ENCODE measurements at regions not wholly inside any gene's neighbourhood (a gene's known extent, or its start where the extent isn't known, plus 50 kb on each side); places are given as distances from the start of the nearest gene placed in this dataset.
"Not testable (repeated sequence)": the region's sequence is repeated elsewhere in the genome, so short reads cannot be mapped to it uniquely, and the experiment has no call there.

DNA sequence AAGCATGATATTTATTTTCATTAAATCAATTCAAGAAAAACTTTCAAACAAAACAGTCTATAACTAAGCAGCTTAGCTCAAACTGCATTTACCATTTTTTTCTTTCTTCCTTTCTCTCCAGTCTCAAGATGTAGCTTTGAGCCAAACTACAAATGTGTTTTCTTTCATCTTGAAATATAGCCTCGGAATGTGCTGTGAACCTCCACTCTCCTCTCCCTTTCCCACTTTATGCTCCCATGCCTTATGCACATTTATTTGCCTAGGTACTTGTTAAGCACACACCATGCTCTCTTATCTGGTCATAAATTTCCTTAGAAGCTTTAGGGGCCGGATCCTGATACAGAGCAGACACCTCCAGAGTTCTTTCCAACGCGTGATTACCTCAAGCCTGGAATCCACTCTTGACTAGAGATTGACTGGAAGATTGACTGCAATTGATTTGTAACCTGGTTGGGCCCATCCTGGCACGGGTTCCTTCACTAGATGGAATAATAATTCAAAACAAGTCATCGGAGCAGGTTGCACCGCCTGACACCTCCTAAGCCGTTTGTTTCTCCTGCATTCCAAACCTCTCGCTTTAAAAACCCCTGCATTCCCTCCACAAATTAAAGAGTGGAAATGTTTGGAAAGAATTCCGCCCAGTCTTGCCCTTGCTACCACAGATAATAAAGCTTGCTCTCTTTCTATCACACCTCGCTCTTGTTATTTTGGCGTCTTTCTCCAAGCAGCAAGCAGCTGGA, 344.7 kb downstream of the CHL1 start:
- no peaks in the 10 kb centered on the region for H3K36me3 Mint-ChIP-seq
- DNase-seq (no peak), ATAC-seq (ENCODE audit: low read depth in 2 of 2) (no peak)
- no peak overlapping the region for H3K27ac Mint-ChIP-seq
- peaks cover 0 to 17% (median 2%) of the 10 kb centered on the region in 7 donors for H3K9me3 Mint-ChIP-seq
- no peaks in the 10 kb centered on the region for H3K4me1 Mint-ChIP-seq
- no peak overlapping the region for H3K4me3 Mint-ChIP-seq
- H3K27me3 Mint-ChIP-seq: no peaks in the 10 kb centered on the region

DNA sequence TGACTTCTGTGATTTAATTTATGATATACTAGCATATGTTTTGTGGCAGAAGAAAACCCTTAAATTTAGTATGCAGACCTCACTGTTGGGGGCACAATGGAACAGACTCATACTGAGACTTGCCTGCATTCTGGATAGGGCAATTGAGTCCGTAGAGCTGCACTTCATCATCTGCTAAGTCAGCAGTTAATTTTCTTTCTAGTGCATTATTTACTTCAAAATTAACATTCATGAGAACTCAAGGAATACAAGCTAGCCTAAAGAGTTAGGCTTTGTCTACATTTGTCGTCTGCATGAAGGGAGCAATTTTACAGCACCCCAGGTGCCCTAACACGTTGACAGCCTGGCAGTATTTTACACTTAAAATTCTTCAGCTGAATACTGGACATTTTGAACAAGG, 345.5 kb downstream of the CHL1 start:
- Mint-ChIP-seq H3K36me3 (no peaks in the 10 kb centered on the region), H3K9me3 (peaks cover 0 to 10% (median 0%) of the 10 kb centered on the region in 7 donors), H3K27me3 (no peaks in the 10 kb centered on the region), H3K4me3 (no peak overlapping the region), H3K27ac (no peak overlapping the region), H3K4me1 (no peaks in the 10 kb centered on the region)
- ATAC-seq (ENCODE audit: low read depth in 2 of 2) (no peak), DNase-seq (no peak)

DNA sequence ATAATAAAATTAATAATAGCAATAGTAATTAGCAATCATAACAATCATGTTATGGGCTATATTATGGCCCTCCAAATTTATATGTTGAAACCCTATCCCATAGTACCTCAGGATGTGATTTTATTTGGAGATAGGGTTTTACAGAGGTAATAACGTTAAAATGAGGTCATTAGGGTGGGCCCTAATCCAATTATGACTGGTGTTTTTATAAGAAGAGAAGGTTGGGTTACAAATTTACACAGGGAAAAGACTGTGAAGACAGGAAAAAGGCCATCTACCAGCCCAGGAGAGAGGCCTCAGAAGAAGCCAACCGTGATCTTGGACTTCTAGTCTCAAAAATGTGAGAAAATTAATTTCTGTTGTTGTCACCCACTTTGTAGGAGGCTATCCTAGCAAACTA, 353.1 kb downstream of the CHL1 start:
- no peak for ATAC-seq (ENCODE audit: low read depth in 2 of 2)
- H3K9me3 Mint-ChIP-seq: peaks cover 0 to 4% (median 0%) of the 10 kb centered on the region in 7 donors
- H3K27ac Mint-ChIP-seq: no peak overlapping the region
- no peaks in the 10 kb centered on the region for H3K36me3 Mint-ChIP-seq
- no peaks in the 10 kb centered on the region for H3K4me1 Mint-ChIP-seq
- no peak for DNase-seq
- H3K4me3 Mint-ChIP-seq: no peak overlapping the region
- H3K27me3 Mint-ChIP-seq: no peaks in the 10 kb centered on the region

DNA sequence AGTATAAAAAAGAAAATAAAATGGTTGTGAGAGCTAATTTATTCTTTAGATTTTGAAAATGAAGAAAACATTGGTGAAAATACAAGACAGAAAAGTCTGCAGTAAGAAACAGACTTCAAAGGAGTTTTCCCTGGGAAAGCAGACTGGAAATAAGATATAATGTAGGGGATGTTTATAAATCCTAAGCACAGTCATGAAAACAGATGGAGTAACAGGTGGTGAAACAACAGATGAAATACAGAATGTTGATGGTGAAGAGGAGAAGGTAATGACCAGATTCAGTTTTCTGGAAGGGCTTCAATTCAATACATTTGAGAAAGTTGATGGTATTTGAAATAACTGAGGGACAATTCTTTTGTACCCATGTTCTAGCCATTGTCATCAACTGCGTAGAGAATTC, 353.9 kb downstream of the CHL1 start:
- no peak overlapping the region for H3K4me3 Mint-ChIP-seq
- H3K27ac Mint-ChIP-seq: no peak overlapping the region
- ATAC-seq (ENCODE audit: low read depth in 2 of 2) (no peak), DNase-seq (no peak)
- no peaks in the 10 kb centered on the region for H3K36me3 Mint-ChIP-seq
- H3K9me3 Mint-ChIP-seq: peaks cover 0 to 5% (median 0%) of the 10 kb centered on the region in 7 donors
- H3K27me3 Mint-ChIP-seq: no peaks in the 10 kb centered on the region
- no peaks in the 10 kb centered on the region for H3K4me1 Mint-ChIP-seq

DNA sequence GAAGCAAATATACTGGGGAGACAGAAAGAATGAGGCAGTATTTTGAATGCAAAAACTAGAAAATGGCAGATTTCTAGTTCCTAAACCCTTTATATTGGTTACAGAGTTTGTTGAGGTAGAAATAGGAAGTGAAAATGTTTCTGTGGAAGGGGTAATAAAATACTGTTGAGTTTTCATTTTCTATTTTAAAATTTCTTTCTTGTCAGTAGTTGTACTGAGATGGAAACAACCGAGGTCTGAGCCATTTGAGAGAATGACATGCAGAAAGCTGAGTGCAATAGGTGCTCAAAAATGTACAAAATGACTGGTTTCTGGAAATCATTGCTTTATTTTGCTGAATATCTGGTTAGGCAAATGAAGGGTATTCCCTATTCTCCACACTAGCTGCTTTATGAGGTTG, 361.4 kb downstream of the CHL1 start:
- Mint-ChIP-seq H3K36me3 (no peaks in the 10 kb centered on the region), H3K27me3 (no peaks in the 10 kb centered on the region), H3K4me3 (no peak overlapping the region), H3K27ac (no peak overlapping the region), H3K4me1 (no peaks in the 10 kb centered on the region), H3K9me3 (peaks cover 0 to 5% (median 2%) of the 10 kb centered on the region in 7 donors)
- ATAC-seq (ENCODE audit: low read depth in 2 of 2) (peak in 1 of 2 donors; percentile 45), DNase-seq (no peak)

DNA sequence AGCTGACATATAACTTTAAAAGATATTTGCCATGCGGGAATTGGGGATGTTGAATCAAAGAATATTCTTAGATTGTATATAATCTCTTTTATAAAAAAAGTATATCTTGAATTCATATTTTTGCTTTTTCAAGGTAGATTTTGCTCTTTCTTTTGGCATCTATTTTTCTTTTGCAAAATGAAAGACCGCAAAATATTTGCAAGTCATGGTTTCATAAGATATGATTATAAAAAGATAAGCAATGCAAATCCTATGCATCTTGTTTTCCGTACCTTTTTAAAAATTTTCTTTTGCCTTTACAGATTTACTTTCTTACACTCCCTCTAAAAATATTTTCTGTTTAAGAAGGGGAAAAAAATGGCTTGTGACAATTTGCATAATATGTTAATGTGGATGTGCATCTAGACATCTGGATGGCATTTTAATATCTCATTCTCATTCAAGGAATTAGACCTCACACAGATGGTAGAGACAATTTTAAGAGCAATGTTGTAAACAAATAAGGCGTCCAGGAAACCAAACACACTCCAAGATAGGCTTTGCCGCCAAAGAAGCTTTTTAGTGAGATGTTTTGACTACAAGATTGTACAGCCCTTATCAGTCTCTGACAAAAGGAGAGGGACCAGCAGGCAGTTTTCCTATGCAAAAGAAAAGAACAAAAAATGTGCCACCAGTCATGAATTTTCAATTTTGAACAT, 371.1 kb downstream of the CHL1 start:
- no peak overlapping the region for H3K4me3 Mint-ChIP-seq
- H3K27ac Mint-ChIP-seq: no peak overlapping the region
- peaks cover 0 to 3% (median 0%) of the 10 kb centered on the region in 3 donors for H3K27me3 Mint-ChIP-seq
- ATAC-seq (ENCODE audit: low read depth in 2 of 2) (no peak), DNase-seq (no peak)
- H3K9me3 Mint-ChIP-seq: peaks cover 0 to 5% (median 0%) of the 10 kb centered on the region in 7 donors
- no peaks in the 10 kb centered on the region for H3K4me1 Mint-ChIP-seq
- H3K36me3 Mint-ChIP-seq: no peaks in the 10 kb centered on the region

DNA sequence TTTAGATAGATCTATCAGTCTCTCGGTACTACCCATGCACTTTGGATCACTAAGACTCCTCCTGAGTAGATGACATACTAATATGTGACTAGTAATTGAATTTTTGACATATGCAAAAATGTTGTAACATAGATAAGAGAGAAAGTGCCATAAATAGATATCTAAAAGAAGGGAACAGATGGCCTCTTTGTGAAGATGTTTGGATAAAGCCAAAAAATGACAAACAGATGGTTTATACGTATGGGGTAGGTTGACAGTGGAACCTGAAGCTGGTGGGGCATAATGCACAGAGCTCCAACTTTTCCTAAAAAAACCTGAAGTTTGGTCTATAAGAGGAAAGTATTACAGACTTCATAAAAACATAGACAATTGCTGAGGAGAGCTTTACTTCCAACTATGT, 383.0 kb downstream of the CHL1 start:
- not testable (repeated sequence) for ATAC-seq (ENCODE audit: low read depth in 2 of 2); H3K27me3 Mint-ChIP-seq; DNase-seq; H3K4me3 Mint-ChIP-seq; H3K9me3 Mint-ChIP-seq; H3K36me3 Mint-ChIP-seq; H3K4me1 Mint-ChIP-seq
- H3K27ac Mint-ChIP-seq: peak overlapping the region in 1 of 6 donors; percentile 29

DNA sequence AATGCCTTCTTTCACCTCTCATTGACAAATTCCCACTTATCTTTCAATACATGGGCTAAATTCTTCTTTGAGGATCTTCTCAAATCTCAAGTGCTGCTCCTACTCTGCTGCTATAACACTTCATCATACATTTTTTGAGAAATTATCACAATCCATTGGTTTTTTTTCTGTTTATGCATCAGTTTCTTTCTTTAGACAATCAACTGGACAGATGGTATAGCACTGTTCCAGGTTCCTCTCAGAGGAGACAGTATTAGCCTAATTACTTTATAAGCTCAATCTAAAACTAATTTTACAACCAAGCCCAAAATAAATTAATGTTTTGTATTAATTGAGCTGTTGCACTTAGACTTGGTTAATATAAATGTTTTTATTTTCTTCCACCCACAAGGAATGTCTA, 392.5 kb downstream of the CHL1 start:
- not testable (repeated sequence) for H3K4me3 Mint-ChIP-seq; H3K36me3 Mint-ChIP-seq; DNase-seq; H3K27me3 Mint-ChIP-seq; H3K4me1 Mint-ChIP-seq; ATAC-seq (ENCODE audit: low read depth in 2 of 2); H3K9me3 Mint-ChIP-seq; H3K27ac Mint-ChIP-seq

DNA sequence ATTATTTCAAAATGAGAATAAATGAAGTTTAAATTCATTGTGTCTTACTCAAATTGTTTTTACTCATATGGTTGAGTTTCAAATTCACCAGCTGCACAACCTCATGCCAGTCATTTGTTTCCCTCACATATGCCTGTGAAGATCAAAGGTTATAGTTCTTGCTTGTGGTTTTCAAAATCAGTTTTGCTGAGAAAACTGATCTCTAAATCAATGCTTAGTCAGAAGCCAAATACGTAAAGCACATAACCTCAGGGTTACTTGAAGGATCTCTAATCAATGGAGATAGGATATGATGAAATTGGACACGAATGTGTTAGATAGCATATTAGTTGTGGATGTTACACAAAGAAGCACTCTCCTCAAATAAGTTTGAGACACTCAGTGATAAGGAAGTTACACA, 400.7 kb downstream of the CHL1 start:
- not testable (repeated sequence) for H3K9me3 Mint-ChIP-seq; H3K4me3 Mint-ChIP-seq; ATAC-seq (ENCODE audit: low read depth in 2 of 2); H3K27me3 Mint-ChIP-seq; DNase-seq; H3K27ac Mint-ChIP-seq; H3K36me3 Mint-ChIP-seq; H3K4me1 Mint-ChIP-seq

DNA sequence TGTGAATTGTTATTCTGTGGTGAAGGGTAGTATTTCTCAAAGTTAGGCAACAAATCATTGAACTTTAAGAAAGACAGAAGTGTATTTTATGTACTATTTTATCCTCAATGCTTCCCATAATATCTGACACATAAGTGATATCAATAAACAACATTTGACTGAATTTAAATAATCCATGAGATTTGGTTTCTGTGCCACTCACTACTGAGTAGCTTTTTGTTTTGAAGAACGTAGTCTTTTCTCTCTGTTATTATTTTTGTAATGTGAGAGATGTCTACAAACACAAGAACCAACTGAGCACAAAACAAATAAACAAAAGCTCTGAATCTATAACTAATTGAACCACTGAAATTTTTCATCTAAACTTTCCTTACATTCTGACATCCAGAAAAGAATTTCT, 401.2 kb downstream of the CHL1 start:
- not testable (repeated sequence) for H3K36me3 Mint-ChIP-seq; H3K4me3 Mint-ChIP-seq; ATAC-seq (ENCODE audit: low read depth in 2 of 2); H3K9me3 Mint-ChIP-seq; H3K27ac Mint-ChIP-seq; DNase-seq; H3K4me1 Mint-ChIP-seq; H3K27me3 Mint-ChIP-seq

DNA sequence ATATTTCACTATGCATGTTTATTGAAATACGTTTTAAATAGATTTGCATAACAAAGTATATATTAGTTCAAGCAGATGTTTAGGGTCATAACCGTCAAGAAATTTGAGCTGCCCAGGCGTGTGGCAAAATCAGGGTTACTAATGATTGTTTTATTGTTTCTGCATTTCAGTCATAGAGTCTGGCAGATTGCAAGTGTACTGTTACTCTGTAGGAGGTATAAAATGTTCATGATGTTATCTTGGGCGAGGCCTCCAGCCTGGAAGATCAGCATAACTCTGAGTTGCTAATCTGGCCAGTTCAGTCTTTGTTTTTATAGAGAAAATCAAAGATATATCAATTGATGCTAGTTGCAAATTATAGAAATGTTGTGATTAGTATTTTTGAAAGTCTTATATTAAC, 410.9 kb downstream of the CHL1 start:
- H3K4me1 Mint-ChIP-seq; H3K4me3 Mint-ChIP-seq; H3K27me3 Mint-ChIP-seq; H3K9me3 Mint-ChIP-seq; H3K36me3 Mint-ChIP-seq; H3K27ac Mint-ChIP-seq; ATAC-seq (ENCODE audit: low read depth in 2 of 2); DNase-seq: not testable (repeated sequence)

DNA sequence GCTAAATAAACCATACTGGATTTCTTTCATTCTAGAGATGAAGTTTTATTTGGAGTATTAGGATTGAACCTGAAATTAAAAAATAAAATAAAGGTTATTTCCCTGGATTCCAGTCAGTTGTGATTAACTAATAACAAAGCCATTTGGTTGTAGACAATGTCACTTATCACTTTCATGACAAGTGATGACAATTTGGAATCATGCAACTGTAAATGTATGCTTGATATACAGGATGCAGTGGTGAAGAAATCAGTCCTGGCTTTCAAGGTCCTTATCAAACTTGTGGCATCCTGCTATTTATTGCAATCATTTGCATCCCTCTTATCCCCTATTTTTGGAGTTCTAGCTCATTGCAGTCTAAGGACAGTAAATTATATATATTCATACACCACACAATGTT, 425.2 kb downstream of the CHL1 start:
- H3K36me3 Mint-ChIP-seq: no peaks in the 10 kb centered on the region
- no peak overlapping the region for H3K4me3 Mint-ChIP-seq
- no peaks in the 10 kb centered on the region for H3K9me3 Mint-ChIP-seq
- H3K27me3 Mint-ChIP-seq: no peaks in the 10 kb centered on the region
- no peak for ATAC-seq (ENCODE audit: low read depth in 2 of 2)
- H3K27ac Mint-ChIP-seq: no peak overlapping the region
- no peaks in the 10 kb centered on the region for H3K4me1 Mint-ChIP-seq
- DNase-seq: no peak

DNA sequence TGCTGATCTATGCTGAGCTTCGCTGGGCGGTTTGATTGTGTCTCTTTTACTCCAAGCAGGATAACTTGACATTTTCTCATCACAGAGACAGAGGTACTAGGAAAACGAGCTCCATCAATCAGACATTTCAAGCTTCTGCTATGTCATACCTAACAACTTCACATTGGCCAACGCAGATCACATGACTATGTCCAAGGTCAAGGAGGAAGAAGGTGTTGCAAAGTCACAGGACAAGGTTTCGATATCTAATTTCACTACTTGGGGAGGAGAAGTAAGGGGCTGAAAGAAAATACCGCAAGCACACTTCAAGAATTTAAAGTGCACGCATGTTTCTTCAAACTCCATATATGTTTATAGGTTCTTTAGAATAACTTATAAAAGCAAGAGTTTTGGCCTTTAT, 425.8 kb downstream of the CHL1 start:
- H3K27ac Mint-ChIP-seq: no peak overlapping the region
- DNase-seq (no peak), ATAC-seq (ENCODE audit: low read depth in 2 of 2) (no peak)
- H3K4me3 Mint-ChIP-seq: no peak overlapping the region
- H3K27me3 Mint-ChIP-seq: no peaks in the 10 kb centered on the region
- H3K9me3 Mint-ChIP-seq: no peaks in the 10 kb centered on the region
- no peaks in the 10 kb centered on the region for H3K4me1 Mint-ChIP-seq
- H3K36me3 Mint-ChIP-seq: no peaks in the 10 kb centered on the region

DNA sequence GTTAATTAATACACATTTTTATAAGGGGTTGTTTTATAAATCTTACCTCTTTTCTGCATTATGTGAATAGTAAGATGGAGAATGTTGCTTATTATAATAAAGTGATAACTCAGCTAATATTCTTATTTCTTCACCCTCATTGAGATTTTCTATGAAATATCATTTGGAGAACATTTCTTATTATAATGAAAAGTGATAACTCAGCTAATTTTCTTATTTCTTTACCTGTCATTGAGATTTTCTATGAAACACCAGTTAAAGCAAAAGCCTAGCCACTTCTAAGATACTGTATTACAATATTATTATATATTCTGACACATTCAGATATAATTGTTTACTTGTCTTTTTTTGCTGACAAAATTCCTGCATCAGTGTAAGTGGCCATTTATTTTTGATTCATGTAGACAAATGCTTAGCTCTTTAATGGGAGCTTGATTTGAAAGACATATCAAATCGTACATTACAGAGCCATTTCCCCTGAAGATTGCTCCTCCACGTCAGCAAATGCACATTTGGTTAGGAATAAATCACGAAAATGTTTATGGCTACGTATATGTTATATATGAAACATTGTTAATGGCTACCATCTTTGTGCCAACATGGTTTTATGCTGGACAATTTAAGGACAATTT, 427.5 kb downstream of the CHL1 start:
- H3K27me3 Mint-ChIP-seq: peaks cover 0 to 5% (median 0%) of the 10 kb centered on the region in 3 donors
- no peak overlapping the region for H3K4me3 Mint-ChIP-seq
- H3K9me3 Mint-ChIP-seq: no peaks in the 10 kb centered on the region
- H3K27ac Mint-ChIP-seq: no peak overlapping the region
- ATAC-seq (ENCODE audit: low read depth in 2 of 2): no peak
- H3K36me3 Mint-ChIP-seq: no peaks in the 10 kb centered on the region
- no peaks in the 10 kb centered on the region for H3K4me1 Mint-ChIP-seq
- DNase-seq: no peak

Measured in naive B cell (primary cell).